Natural killer cell (primary cell): ENCODE measurements at regions not wholly inside any gene's neighbourhood (a gene's known extent, or its start where the extent isn't known, plus 50 kb on each side); places are given as distances from the start of the nearest gene placed in this dataset.

ENCODE experiments used
- ATAC-seq, 3 donors: fragments of 150-1000 bp in 2 of 3; fragments of 200-7000 bp in 1 of 3; cut with Tn5 transposase; 1 replicate in 1 of 3; 2 replicates in 2 of 3; pipeline ENCODE4 v1.10.0; 2021; ENCODE audit warnings: mild to moderate bottlenecking in 2 of 3, moderate library complexity in 2 of 3
- DNase-seq, 2 donors: peaks; one replicate each; pipeline versions ENCODE4 v3.0.0 to v3.0.0-alpha.2; 2013 to 2021; ENCODE audit warnings: mixed read lengths in 1 of 2
- H3K27ac ChIP-seq: one replicate; pipeline ENCODE4 v1.5.1; 2013; ENCODE audit warnings: mild to moderate bottlenecking, low read length
- H3K27me3 ChIP-seq: one replicate; pipeline ENCODE4 v1.6.1; 2013; ENCODE audit warnings: low read length; ENCODE audit not compliant: control insufficient read depth, insufficient read depth
- H3K36me3 ChIP-seq: one replicate; pipeline ENCODE4 v1.6.1; 2013; ENCODE audit warnings: low read length; ENCODE audit not compliant: control insufficient read depth, insufficient read depth
- H3K4me1 ChIP-seq: one replicate; pipeline ENCODE4 v1.6.1; 2013; ENCODE audit warnings: low read length; ENCODE audit not compliant: control insufficient read depth, insufficient read depth
- H3K4me3 ChIP-seq: one replicate; pipeline ENCODE4 v1.5.1; 2013; ENCODE audit warnings: low read length
- H3K9me3 ChIP-seq: one replicate; pipeline ENCODE4 v1.6.1; 2013; ENCODE audit warnings: low read length; ENCODE audit not compliant: control insufficient read depth, insufficient read depth
- H3K27ac Mint-ChIP-seq, 2 donors: one replicate each; pipeline ENCODE4 v1.8.0; 2022; ENCODE audit warnings: mild to moderate bottlenecking in 2 of 2, mixed read lengths in 2 of 2, moderate library complexity in 1 of 2
- H3K27me3 Mint-ChIP-seq, 2 donors: one replicate each; pipeline ENCODE4 v1.8.0; 2022; ENCODE audit warnings: low read depth in 2 of 2, mixed read lengths in 2 of 2
- H3K36me3 Mint-ChIP-seq: one replicate; pipeline ENCODE4 v1.8.0; 2022; ENCODE audit warnings: mixed read lengths
- H3K4me1 Mint-ChIP-seq, 2 donors: one replicate each; pipeline ENCODE4 v1.8.0; 2022; ENCODE audit warnings: mixed read lengths in 2 of 2
- H3K4me3 Mint-ChIP-seq: one replicate; pipeline ENCODE4 v1.8.0; 2022; ENCODE audit warnings: mild to moderate bottlenecking, moderate library complexity, mixed read lengths
- H3K9me3 Mint-ChIP-seq, 2 donors: one replicate each; pipeline ENCODE4 v1.8.0; 2022; ENCODE audit warnings: mixed read lengths in 2 of 2
- WGBS: methylation state at CpG from one replicate; pipeline ENCODE4 v1.1.7; 2013; ENCODE audit warnings: missing lambda C conversion rate; ENCODE audit not compliant: insufficient coverage; 5-methylcytosine and 5-hydroxymethylcytosine counted together
- intact Hi-C: fragments of 100-400 bp; cut with micrococcal nuclease; formaldehyde crosslinking; loops from one replicate; pipeline ENCODE4 v1.14.2; 2022
- TF ChIP-seq, protein P1 (sequence below): fragments of 200-600 bp; IDR thresholded peaks from one replicate; pipeline ENCODE4 v1.8.0; 2022; ENCODE audit warnings: antibody characterized with exemption

DNA sequence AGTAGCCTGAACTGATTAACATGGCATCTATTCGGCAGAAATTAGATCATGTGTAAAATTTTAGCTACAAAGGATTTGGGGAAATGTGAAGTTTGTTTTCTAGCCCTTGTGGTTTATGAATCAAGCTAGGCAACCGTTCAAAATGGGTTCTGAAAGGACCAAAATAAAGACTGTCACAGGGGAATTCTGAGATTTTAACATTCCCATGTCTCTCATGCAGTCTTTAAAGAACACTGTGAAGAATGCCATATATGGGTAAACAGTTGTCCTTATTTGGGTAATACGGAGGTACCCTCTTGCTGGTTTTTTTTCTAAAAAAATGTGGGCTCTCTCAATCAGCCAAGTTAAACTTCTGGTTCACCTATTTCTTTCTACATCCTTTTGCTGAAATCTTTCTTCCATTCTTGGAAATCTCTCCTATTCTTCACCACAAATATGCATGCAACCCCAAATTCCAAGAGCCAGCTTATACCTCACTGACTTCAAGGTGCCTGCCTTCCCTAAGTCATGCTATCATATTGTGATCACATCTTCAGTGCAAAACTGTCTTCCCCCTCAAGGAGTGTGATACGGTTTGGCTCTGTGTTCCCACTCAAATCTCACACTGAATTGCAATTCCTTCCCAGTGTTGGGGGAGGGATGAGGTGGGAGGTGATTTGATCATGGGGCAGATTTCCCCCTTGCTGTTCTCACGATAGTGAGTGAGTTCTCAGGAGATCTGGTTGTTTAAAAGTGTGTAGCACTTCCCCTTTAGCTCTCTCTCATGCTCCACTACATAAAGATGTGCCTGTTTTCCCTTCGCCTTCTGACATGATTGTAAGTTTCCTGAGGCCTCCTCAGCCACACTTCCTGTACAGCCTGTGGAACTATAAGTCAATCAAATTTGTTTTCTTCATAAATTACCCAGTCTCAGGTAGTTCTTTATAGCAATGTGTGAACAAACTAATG is 308.7 kb downstream of the TTLL7 start:
- Mint-ChIP-seq H3K4me1 (no peaks in the 10 kb centered on the region), H3K4me3 (no peak overlapping the region), H3K27ac (no peak overlapping the region), H3K9me3 (peaks cover 4 to 7% of the 10 kb centered on the region in 2 donors), H3K36me3 (no peaks in the 10 kb centered on the region), H3K27me3 (peaks cover 4 to 8% of the 10 kb centered on the region in 2 donors)
- Histone ChIP-seq H3K4me1 (peaks cover 6% of the 10 kb centered on the region), H3K27me3 (no peaks in the 10 kb centered on the region), H3K9me3 (no peaks in the 10 kb centered on the region), H3K27ac (no peak overlapping the region), H3K36me3 (no peaks in the 10 kb centered on the region), H3K4me3 (no peak overlapping the region)
- intact Hi-C loops = no loop called here
- 73% methylated on average over 4 of the region's 6 CpGs for WGBS
- TF ChIP-seq, protein P1, sequence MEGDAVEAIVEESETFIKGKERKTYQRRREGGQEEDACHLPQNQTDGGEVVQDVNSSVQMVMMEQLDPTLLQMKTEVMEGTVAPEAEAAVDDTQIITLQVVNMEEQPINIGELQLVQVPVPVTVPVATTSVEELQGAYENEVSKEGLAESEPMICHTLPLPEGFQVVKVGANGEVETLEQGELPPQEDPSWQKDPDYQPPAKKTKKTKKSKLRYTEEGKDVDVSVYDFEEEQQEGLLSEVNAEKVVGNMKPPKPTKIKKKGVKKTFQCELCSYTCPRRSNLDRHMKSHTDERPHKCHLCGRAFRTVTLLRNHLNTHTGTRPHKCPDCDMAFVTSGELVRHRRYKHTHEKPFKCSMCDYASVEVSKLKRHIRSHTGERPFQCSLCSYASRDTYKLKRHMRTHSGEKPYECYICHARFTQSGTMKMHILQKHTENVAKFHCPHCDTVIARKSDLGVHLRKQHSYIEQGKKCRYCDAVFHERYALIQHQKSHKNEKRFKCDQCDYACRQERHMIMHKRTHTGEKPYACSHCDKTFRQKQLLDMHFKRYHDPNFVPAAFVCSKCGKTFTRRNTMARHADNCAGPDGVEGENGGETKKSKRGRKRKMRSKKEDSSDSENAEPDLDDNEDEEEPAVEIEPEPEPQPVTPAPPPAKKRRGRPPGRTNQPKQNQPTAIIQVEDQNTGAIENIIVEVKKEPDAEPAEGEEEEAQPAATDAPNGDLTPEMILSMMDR = no peak
- DNase-seq = no peak
- no peak for ATAC-seq

DNA sequence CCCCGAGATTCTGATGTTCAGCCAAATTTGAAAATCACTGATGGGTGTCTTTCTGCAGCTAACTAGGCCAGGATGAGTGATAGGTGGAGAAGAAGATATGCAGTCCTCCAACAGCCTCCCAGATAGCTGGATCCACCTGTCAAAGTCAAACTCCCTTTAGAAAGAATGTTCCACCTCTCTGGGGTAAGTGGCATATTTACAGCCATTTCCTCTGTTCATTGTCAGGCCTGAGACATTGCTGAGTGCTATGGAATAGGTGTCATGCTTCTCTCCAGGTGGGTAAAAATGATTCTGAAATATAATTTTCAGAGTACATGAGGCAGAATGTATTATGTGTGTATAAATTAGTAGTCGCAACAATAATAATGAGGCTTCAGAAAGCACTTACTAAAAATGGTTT is 316.8 kb downstream of the TTLL7 start:
- H3K27me3 ChIP-seq = no peaks in the 10 kb centered on the region
- H3K27ac ChIP-seq = no peak overlapping the region
- no peaks in the 10 kb centered on the region for H3K4me1 Mint-ChIP-seq
- no peak overlapping the region for H3K27ac Mint-ChIP-seq
- no peaks in the 10 kb centered on the region for H3K36me3 ChIP-seq
- TF ChIP-seq, protein P1 = no peak
- WGBS = 86% methylated on average over 2 of the region's 2 CpGs
- intact Hi-C loops = no loop called here
- no peak overlapping the region for H3K4me3 Mint-ChIP-seq
- ATAC-seq = no peak
- no peaks in the 10 kb centered on the region for H3K36me3 Mint-ChIP-seq
- H3K4me3 ChIP-seq = no peak overlapping the region
- peaks cover 6% of the 10 kb centered on the region in 2 donors for H3K9me3 Mint-ChIP-seq
- DNase-seq = no peak
- no peaks in the 10 kb centered on the region for H3K4me1 ChIP-seq
- H3K27me3 Mint-ChIP-seq = no peaks in the 10 kb centered on the region
- H3K9me3 ChIP-seq = no peaks in the 10 kb centered on the region

DNA sequence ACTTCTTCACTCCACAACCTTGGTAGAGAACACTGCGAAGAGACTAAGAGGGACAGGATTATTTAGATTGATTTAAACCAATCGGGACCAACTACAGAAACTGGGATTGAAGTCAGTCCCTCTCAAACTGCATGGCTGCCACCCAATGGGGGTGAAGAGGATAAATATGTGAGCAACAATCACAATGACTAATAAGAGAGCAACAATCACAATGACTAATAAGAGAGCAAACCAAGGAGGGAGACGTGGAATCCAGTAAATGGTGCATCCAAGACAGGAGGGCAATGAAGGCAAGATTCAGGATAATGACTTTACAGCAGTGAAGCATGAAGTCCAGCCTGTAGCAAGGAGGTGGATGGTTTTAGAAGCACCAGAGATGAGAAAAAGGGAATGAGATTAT is 322.8 kb downstream of the TTLL7 start:
- TF ChIP-seq, protein P1 = no peak
- no peak overlapping the region for H3K4me3 ChIP-seq
- no peaks in the 10 kb centered on the region for H3K27me3 ChIP-seq
- intact Hi-C loops = no loop called here
- no peaks in the 10 kb centered on the region for H3K36me3 ChIP-seq
- H3K4me1 ChIP-seq = no peaks in the 10 kb centered on the region
- H3K36me3 Mint-ChIP-seq = no peaks in the 10 kb centered on the region
- H3K27me3 Mint-ChIP-seq = no peaks in the 10 kb centered on the region
- H3K9me3 ChIP-seq = no peaks in the 10 kb centered on the region
- H3K27ac Mint-ChIP-seq = no peak overlapping the region
- H3K4me3 Mint-ChIP-seq = no peak overlapping the region
- ATAC-seq = no peak
- no peaks in the 10 kb centered on the region for H3K4me1 Mint-ChIP-seq
- DNase-seq = no peak
- H3K27ac ChIP-seq = no peak overlapping the region
- peaks cover 6 to 10% of the 10 kb centered on the region in 2 donors for H3K9me3 Mint-ChIP-seq
- 95% methylated on average over 3 of the region's 3 CpGs for WGBS
